OCI-LY3 (cell line): ENCODE measurements at regions not wholly inside any gene's neighbourhood (a gene's known extent, or its start where the extent isn't known, plus 50 kb on each side); places are given as distances from the start of the nearest gene placed in this dataset.

Experiments used
- H2AFZ ChIP-seq: fragments of 200-600, 300-600 bp; shearing (Covaris generic); 2 replicates; pipeline ENCODE4 v1.6.0; 2014; ENCODE audit warnings: antibody characterized with exemption, low read depth, low read length
- H3K27ac ChIP-seq: fragments of 200-600, 300-600 bp; sonication (generic); 2 replicates; pipeline ENCODE4 v1.5.1; 2014; ENCODE audit warnings: mild to moderate bottlenecking, low read length, moderate library complexity, mixed read lengths
- H3K27me3 ChIP-seq: fragments of 200-600, 300-600 bp; sonication (generic); 2 replicates; pipeline ENCODE4 v1.6.1; 2014; ENCODE audit warnings: low read depth, low read length, mixed read lengths
- H3K36me3 ChIP-seq: fragments of 200-600, 300-600 bp; sonication (generic); replicated peaks from 2 replicates; pipeline ENCODE3; 2014; ENCODE audit warnings: low read depth, low read length, mixed read lengths
- H3K4me1 ChIP-seq: fragments of 300-600, 200-600 bp; sonication (generic); 2 replicates; pipeline ENCODE4 v1.6.1; 2014; ENCODE audit warnings: low read length, mixed read lengths
- H3K4me2 ChIP-seq: fragments of 200-600, 300-600 bp; sonication (generic); 2 replicates; pipeline ENCODE4 v1.6.1; 2014; ENCODE audit warnings: low read length, mixed read lengths
- H3K4me3 ChIP-seq: fragments of 300-600, 200-600 bp; sonication (generic); 2 replicates; pipeline ENCODE4 v1.5.1; 2014; ENCODE audit warnings: antibody characterized with exemption, mild to moderate bottlenecking, low read length, moderate library complexity
- H3K79me2 ChIP-seq: fragments of 300-600, 200-600 bp; shearing (Covaris generic); 2 replicates; pipeline ENCODE4 v1.6.1; 2014; ENCODE audit warnings: mild to moderate bottlenecking, low read length, mixed read lengths
- H3K9ac ChIP-seq: fragments of 300-600, 200-600 bp; shearing (Covaris generic); 2 replicates; pipeline ENCODE4 v1.6.0; 2014; ENCODE audit warnings: mild to moderate bottlenecking, low read length, moderate library complexity
- H3K9me3 ChIP-seq: fragments of 200-600, 300-600 bp; shearing (Covaris generic); 2 replicates; pipeline ENCODE4 v1.6.1; 2014; ENCODE audit warnings: low read length, mixed read lengths; ENCODE audit not compliant: insufficient read depth
- H4K20me1 ChIP-seq: fragments of 200-600, 300-600 bp; sonication (generic); 2 replicates; pipeline ENCODE4 v1.6.1; 2016; ENCODE audit warnings: low read length, mixed read lengths; ENCODE audit not compliant: insufficient read depth
- CTCF ChIP-seq: fragments of 200-600, 300-600 bp; sonication (generic); IDR thresholded peaks from 2 replicates; pipeline ENCODE4 v1.5.1; 2014; ENCODE audit warnings: antibody characterized with exemption, low read length, low read depth
- EZH2phosphoT487 ChIP-seq: fragments of 200-600 bp; shearing (Covaris generic); IDR thresholded peaks from 2 replicates; pipeline ENCODE4 v1.6.1; 2018; ENCODE audit warnings: antibody characterized with exemption, mixed run types, low read depth

GRCh38 chr7:131061158-131061557 is 266.5 kb upstream of the MKLN1 start:
- H3K9ac ChIP-seq = no peak overlapping the region
- TF ChIP-seq EZH2phosphoT487 (no peak), CTCF (no peak)
- no peak overlapping the region for H3K27ac ChIP-seq
- no peak overlapping the region for H3K4me2 ChIP-seq
- H3K27me3 ChIP-seq = no peaks in the 10 kb centered on the region
- H3K4me1 ChIP-seq = peaks cover 7% of the 10 kb centered on the region
- H3K36me3 ChIP-seq = no peaks in the 10 kb centered on the region
- no peaks in the 10 kb centered on the region for H3K79me2 ChIP-seq
- H3K9me3 ChIP-seq = no peaks in the 10 kb centered on the region
- H3K4me3 ChIP-seq = no peak overlapping the region
- no peaks in the 10 kb centered on the region for H4K20me1 ChIP-seq
- no peak overlapping the region for H2AFZ ChIP-seq

- Histone ChIP-seq H3K36me3 (no peaks in the 10 kb centered on the region), H4K20me1 (no peaks in the 10 kb centered on the region), H3K4me3 (no peak overlapping the region), H3K79me2 (no peaks in the 10 kb centered on the region), H2AFZ (no peak overlapping the region), H3K9me3 (no peaks in the 10 kb centered on the region), H3K4me2 (no peak overlapping the region), H3K27me3 (no peaks in the 10 kb centered on the region), H3K27ac (no peak overlapping the region), H3K4me1 (peaks cover 7% of the 10 kb centered on the region), H3K9ac (no peak overlapping the region)
- TF ChIP-seq EZH2phosphoT487 = no peak
- no peak for TF ChIP-seq CTCF
These were observed 265.9 kb upstream of the MKLN1 start for GRCh38 chr7:131061818-131062217.

GRCh38 chr7:131066635-131067034 is 261.0 kb upstream of the MKLN1 start:
- Histone ChIP-seq H3K27me3 (no peaks in the 10 kb centered on the region), H3K9me3 (no peaks in the 10 kb centered on the region), H3K27ac (no peak overlapping the region), H3K9ac (no peak overlapping the region), H3K36me3 (no peaks in the 10 kb centered on the region), H2AFZ (no peak overlapping the region), H3K79me2 (no peaks in the 10 kb centered on the region), H3K4me2 (no peak overlapping the region), H4K20me1 (no peaks in the 10 kb centered on the region), H3K4me3 (no peak overlapping the region), H3K4me1 (peaks cover 6% of the 10 kb centered on the region)
- TF ChIP-seq EZH2phosphoT487 (no peak), CTCF (no peak)

- TF ChIP-seq EZH2phosphoT487 = no peak
- TF ChIP-seq CTCF = no peak
- no peaks in the 10 kb centered on the region for H4K20me1 ChIP-seq
- H3K4me3 ChIP-seq = no peak overlapping the region
- H3K27me3 ChIP-seq = no peaks in the 10 kb centered on the region
- no peaks in the 10 kb centered on the region for H3K36me3 ChIP-seq
- H3K9me3 ChIP-seq = no peaks in the 10 kb centered on the region
- peaks cover 8% of the 10 kb centered on the region for H3K4me1 ChIP-seq
- H3K79me2 ChIP-seq = no peaks in the 10 kb centered on the region
- H2AFZ ChIP-seq = no peak overlapping the region
- H3K27ac ChIP-seq = no peak overlapping the region
- H3K9ac ChIP-seq = no peak overlapping the region
- no peak overlapping the region for H3K4me2 ChIP-seq
These were observed 260.5 kb upstream of the MKLN1 start for GRCh38 chr7:131067220-131067619.
